GM12891 (cell line): ENCODE measurements at regions not wholly inside any gene's neighbourhood (a gene's known extent, or its start where the extent isn't known, plus 50 kb on each side); places are given as distances from the start of the nearest gene placed in this dataset.

Experiments used
- POLR2A ChIP-seq: IDR thresholded peaks from 2 replicates; pipeline ENCODE4 v1.6.1; 2011; ENCODE audit warnings: low read depth, low read length, control low read depth
- POLR2AphosphoS5 ChIP-seq: IDR thresholded peaks from 2 replicates; pipeline ENCODE4 v1.6.1; 2011; ENCODE audit warnings: low read depth, low read length, control low read depth
- POU2F2 ChIP-seq: IDR thresholded peaks from 2 replicates; pipeline ENCODE4 v1.6.1; 2011; ENCODE audit warnings: low read depth, mild to moderate bottlenecking, control low read depth, low read length, moderate library complexity
- TAF1 ChIP-seq: IDR thresholded peaks from 2 replicates; pipeline ENCODE4 v1.6.1; 2011; ENCODE audit warnings: low read depth, low read length, control low read depth

- TF ChIP-seq TAF1 (no peak), POLR2AphosphoS5 (no peak), POU2F2 (no peak), POLR2A (no peak)
Observed at GRCh38 chr14:75374911-75375310, 52.9 kb upstream of the JDP2 start.
